ENCODE measurements at regions not wholly inside any gene's neighbourhood (a gene's known extent, or its start where the extent isn't known, plus 50 kb on each side); places are given as distances from the start of the nearest gene placed in this dataset.

GRCh38 chr16:17032332-17032731, 438.4 kb downstream of the XYLT1 start:
- Mint-ChIP-seq H3K27ac (no peak overlapping the region), H3K27me3 (ENCODE audit: insufficient read depth, low read depth) (peaks cover 2% of the 10 kb centered on the region), H3K9me3 (peaks cover 4% of the 10 kb centered on the region), H3K4me3 (no peak overlapping the region), H3K4me1 (no peaks in the 10 kb centered on the region), H3K36me3 (no peaks in the 10 kb centered on the region)
- Histone ChIP-seq H3F3A (ENCODE audit: low read depth) (no peaks in the 10 kb centered on the region), H3K79me2 (ENCODE audit: low read depth) (no peaks in the 10 kb centered on the region), H3K4me2 (no peak overlapping the region), H4K20me1 (ENCODE audit: low read depth) (no peaks in the 10 kb centered on the region), H3K36me3 (no peaks in the 10 kb centered on the region), H3K9ac (no peak overlapping the region), H3K27ac (no peak overlapping the region), H3K4me1 (no peaks in the 10 kb centered on the region), H3K9me3 (ENCODE audit: low read depth) (no peaks in the 10 kb centered on the region), H3K27me3 (no peaks in the 10 kb centered on the region), H3K4me3 (no peak overlapping the region), H2AFZ (replicated peaks) (no peak overlapping the region)
- no peak for DNase-seq (ENCODE audit: low spot score)
- TF ChIP-seq EZH2 (IDR thresholded peaks at IDR 0.05) (no peak), CTCF (IDR thresholded peaks at IDR 0.05) (no peak), EZH2phosphoT487 (IDR thresholded peaks at IDR 0.05) (no peak)

- Histone ChIP-seq H3K4me3 (no peak overlapping the region), H4K20me1 (ENCODE audit: low read depth) (no peaks in the 10 kb centered on the region), H3K27ac (no peak overlapping the region), H3K4me2 (no peak overlapping the region), H3F3A (ENCODE audit: low read depth) (no peaks in the 10 kb centered on the region), H3K79me2 (ENCODE audit: low read depth) (no peaks in the 10 kb centered on the region), H3K36me3 (no peaks in the 10 kb centered on the region), H2AFZ (replicated peaks) (no peak overlapping the region), H3K9me3 (ENCODE audit: low read depth) (no peaks in the 10 kb centered on the region), H3K27me3 (no peaks in the 10 kb centered on the region), H3K4me1 (no peaks in the 10 kb centered on the region), H3K9ac (no peak overlapping the region)
- no peak for DNase-seq (ENCODE audit: low spot score)
- TF ChIP-seq CTCF (IDR thresholded peaks at IDR 0.05) (no peak), EZH2 (IDR thresholded peaks at IDR 0.05) (no peak), EZH2phosphoT487 (IDR thresholded peaks at IDR 0.05) (no peak)
- Mint-ChIP-seq H3K36me3 (no peaks in the 10 kb centered on the region), H3K4me1 (no peaks in the 10 kb centered on the region), H3K27ac (no peak overlapping the region), H3K27me3 (ENCODE audit: insufficient read depth, low read depth) (no peaks in the 10 kb centered on the region), H3K4me3 (no peak overlapping the region), H3K9me3 (peaks cover 4% of the 10 kb centered on the region)
Observed at GRCh38 chr16:17034477-17035252, 436.1 kb downstream of the XYLT1 start.

GRCh38 chr16:17037499-17037898, 433.3 kb downstream of the XYLT1 start:
- H3K36me3 ChIP-seq = no peaks in the 10 kb centered on the region
- DNase-seq (ENCODE audit: low spot score) = no peak
- no peaks in the 10 kb centered on the region for H3K9me3 ChIP-seq (ENCODE audit: low read depth)
- no peak overlapping the region for H3K27ac ChIP-seq
- no peaks in the 10 kb centered on the region for H3K27me3 ChIP-seq
- no peak overlapping the region for H3K27ac Mint-ChIP-seq
- no peak overlapping the region for H2AFZ ChIP-seq (replicated peaks)
- H3K4me3 ChIP-seq = no peak overlapping the region
- H3F3A ChIP-seq (ENCODE audit: low read depth) = no peaks in the 10 kb centered on the region
- H3K9ac ChIP-seq = no peak overlapping the region
- TF ChIP-seq EZH2phosphoT487 (IDR thresholded peaks at IDR 0.05) (no peak), EZH2 (IDR thresholded peaks at IDR 0.05) (no peak), CTCF (IDR thresholded peaks at IDR 0.05) (no peak)
- H3K9me3 Mint-ChIP-seq = no peaks in the 10 kb centered on the region
- H3K4me2 ChIP-seq = no peak overlapping the region
- no peaks in the 10 kb centered on the region for H3K79me2 ChIP-seq (ENCODE audit: low read depth)
- H4K20me1 ChIP-seq (ENCODE audit: low read depth) = no peaks in the 10 kb centered on the region
- H3K27me3 Mint-ChIP-seq (ENCODE audit: insufficient read depth, low read depth) = no peaks in the 10 kb centered on the region
- H3K36me3 Mint-ChIP-seq = no peaks in the 10 kb centered on the region
- no peaks in the 10 kb centered on the region for H3K4me1 ChIP-seq
- H3K4me1 Mint-ChIP-seq = no peaks in the 10 kb centered on the region
- H3K4me3 Mint-ChIP-seq = no peak overlapping the region

Data from neural progenitor cell (in vitro differentiated cells).